OCI-LY3 (cell line): ENCODE measurements at regions not wholly inside any gene's neighbourhood (a gene's known extent, or its start where the extent isn't known, plus 50 kb on each side); places are given as distances from the start of the nearest gene placed in this dataset.

Experiments
- H2AFZ ChIP-seq: fragments of 200-600, 300-600 bp; shearing (Covaris generic); 2 replicates; pipeline ENCODE4 v1.6.0; 2014; ENCODE audit warnings: antibody characterized with exemption, low read depth, low read length
- H3K27ac ChIP-seq: fragments of 200-600, 300-600 bp; sonication (generic); 2 replicates; pipeline ENCODE4 v1.5.1; 2014; ENCODE audit warnings: mild to moderate bottlenecking, low read length, moderate library complexity, mixed read lengths
- H3K27me3 ChIP-seq: fragments of 200-600, 300-600 bp; sonication (generic); 2 replicates; pipeline ENCODE4 v1.6.1; 2014; ENCODE audit warnings: low read depth, low read length, mixed read lengths
- H3K36me3 ChIP-seq: fragments of 200-600, 300-600 bp; sonication (generic); replicated peaks from 2 replicates; pipeline ENCODE3; 2014; ENCODE audit warnings: low read depth, low read length, mixed read lengths
- H3K4me1 ChIP-seq: fragments of 300-600, 200-600 bp; sonication (generic); 2 replicates; pipeline ENCODE4 v1.6.1; 2014; ENCODE audit warnings: low read length, mixed read lengths
- H3K4me2 ChIP-seq: fragments of 200-600, 300-600 bp; sonication (generic); 2 replicates; pipeline ENCODE4 v1.6.1; 2014; ENCODE audit warnings: low read length, mixed read lengths
- H3K4me3 ChIP-seq: fragments of 300-600, 200-600 bp; sonication (generic); 2 replicates; pipeline ENCODE4 v1.5.1; 2014; ENCODE audit warnings: antibody characterized with exemption, mild to moderate bottlenecking, low read length, moderate library complexity
- H3K79me2 ChIP-seq: fragments of 300-600, 200-600 bp; shearing (Covaris generic); 2 replicates; pipeline ENCODE4 v1.6.1; 2014; ENCODE audit warnings: mild to moderate bottlenecking, low read length, mixed read lengths
- H3K9ac ChIP-seq: fragments of 300-600, 200-600 bp; shearing (Covaris generic); 2 replicates; pipeline ENCODE4 v1.6.0; 2014; ENCODE audit warnings: mild to moderate bottlenecking, low read length, moderate library complexity
- H3K9me3 ChIP-seq: fragments of 200-600, 300-600 bp; shearing (Covaris generic); 2 replicates; pipeline ENCODE4 v1.6.1; 2014; ENCODE audit warnings: low read length, mixed read lengths; ENCODE audit not compliant: insufficient read depth
- H4K20me1 ChIP-seq: fragments of 200-600, 300-600 bp; sonication (generic); 2 replicates; pipeline ENCODE4 v1.6.1; 2016; ENCODE audit warnings: low read length, mixed read lengths; ENCODE audit not compliant: insufficient read depth
- CTCF ChIP-seq: fragments of 200-600, 300-600 bp; sonication (generic); IDR thresholded peaks from 2 replicates; pipeline ENCODE4 v1.5.1; 2014; ENCODE audit warnings: antibody characterized with exemption, low read length, low read depth
- EZH2phosphoT487 ChIP-seq: fragments of 200-600 bp; shearing (Covaris generic); IDR thresholded peaks from 2 replicates; pipeline ENCODE4 v1.6.1; 2018; ENCODE audit warnings: antibody characterized with exemption, mixed run types, low read depth

- H3K4me1 ChIP-seq: no peaks in the 10 kb centered on the region
- H3K27ac ChIP-seq: no peak overlapping the region
- H2AFZ ChIP-seq: no peak overlapping the region
- no peak for TF ChIP-seq CTCF
- TF ChIP-seq EZH2phosphoT487: no peak
- H3K4me3 ChIP-seq: no peak overlapping the region
- no peak overlapping the region for H3K9ac ChIP-seq
- no peaks in the 10 kb centered on the region for H4K20me1 ChIP-seq
- H3K4me2 ChIP-seq: no peak overlapping the region
- no peaks in the 10 kb centered on the region for H3K9me3 ChIP-seq
- H3K27me3 ChIP-seq: no peaks in the 10 kb centered on the region
- H3K36me3 ChIP-seq: no peaks in the 10 kb centered on the region
- no peaks in the 10 kb centered on the region for H3K79me2 ChIP-seq
Observed at GRCh38 chr2:147260241-147260640, 584.6 kb upstream of the ACVR2A start.

- Histone ChIP-seq H3K4me3 (no peak overlapping the region), H2AFZ (no peak overlapping the region), H3K79me2 (no peaks in the 10 kb centered on the region), H3K9me3 (peaks cover 14% of the 10 kb centered on the region; the same call in 1 of the 2 replicates), H3K27ac (no peak overlapping the region), H4K20me1 (no peaks in the 10 kb centered on the region), H3K9ac (no peak overlapping the region), H3K4me1 (peaks cover 14% of the 10 kb centered on the region), H3K36me3 (peaks cover 6% of the 10 kb centered on the region), H3K4me2 (no peak overlapping the region), H3K27me3 (no peaks in the 10 kb centered on the region)
- no peak for TF ChIP-seq CTCF
- TF ChIP-seq EZH2phosphoT487: no peak
Observed at GRCh38 chr2:147255812-147256211, 589.0 kb upstream of the ACVR2A start.

GRCh38 chr2:147250652-147251356 lies 594.0 kb upstream of the ACVR2A start:
- Histone ChIP-seq H3K27ac (peak overlapping the region; percentile 75), H3K4me3 (peak overlapping the region; percentile 19; the same call in 1 of the 2 replicates), H3K4me2 (peak overlapping the region; percentile 55), H3K9me3 (peaks cover 14% of the 10 kb centered on the region; the same call in 1 of the 2 replicates), H2AFZ (no peak overlapping the region), H3K36me3 (peaks cover 13% of the 10 kb centered on the region), H3K9ac (peak overlapping the region; percentile 10; the same call in 1 of the 2 replicates), H3K27me3 (no peaks in the 10 kb centered on the region), H4K20me1 (no peaks in the 10 kb centered on the region), H3K4me1 (peaks cover 44% of the 10 kb centered on the region), H3K79me2 (no peaks in the 10 kb centered on the region)
- TF ChIP-seq EZH2phosphoT487 (no peak), CTCF (no peak)

GRCh38 chr2:147247749-147248148 lies 597.1 kb upstream of the ACVR2A start:
- Histone ChIP-seq H3K4me1 (peaks cover 44% of the 10 kb centered on the region), H3K9ac (no peak overlapping the region), H3K27ac (no peak overlapping the region), H4K20me1 (no peaks in the 10 kb centered on the region), H3K9me3 (peaks cover 10% of the 10 kb centered on the region; the same call in 1 of the 2 replicates), H3K4me2 (no peak overlapping the region), H2AFZ (no peak overlapping the region), H3K36me3 (peaks cover 13% of the 10 kb centered on the region), H3K4me3 (no peak overlapping the region), H3K27me3 (no peaks in the 10 kb centered on the region), H3K79me2 (no peaks in the 10 kb centered on the region)
- TF ChIP-seq EZH2phosphoT487 (no peak), CTCF (no peak)
